Kidney (tissue), 13 donors: ENCODE measurements at regions not wholly inside any gene's neighbourhood (a gene's known extent, or its start where the extent isn't known, plus 50 kb on each side); places are given as distances from the start of the nearest gene placed in this dataset.

Experiments used
- DNase-seq, 5 donors: peaks; one replicate each; pipeline ENCODE4 v3.0.0-alpha.2; 2013 to 2020
- FAIRE-seq: peaks from 2 replicates; lab custom pipeline; 2012; peaks lifted over from hg19 to GRCh38; lab: Jason Lieb, UNC
- H3K27ac ChIP-seq, 2 donors: one replicate each; pipeline ENCODE4 v1.7.0; 2013; ENCODE audit warnings: low read depth in 2 of 2, low read length in 2 of 2, inconsistent platforms in 1 of 2
- H3K27me3 ChIP-seq: one replicate; pipeline ENCODE4 v1.7.1; 2013; ENCODE audit warnings: low read length, inconsistent platforms; ENCODE audit not compliant: control insufficient read depth, insufficient read depth
- H3K36me3 ChIP-seq, 3 donors: one replicate each; pipeline versions ENCODE4 v1.7.0 to v1.7.1; 2013; ENCODE audit warnings: low read length in 3 of 3, control low read depth in 1 of 3, inconsistent platforms in 1 of 3; ENCODE audit not compliant: insufficient read depth in 3 of 3, control insufficient read depth in 2 of 3
- H3K4me1 ChIP-seq, 3 donors: one replicate each; pipeline versions ENCODE4 v1.7.0 to v1.7.1; 2013; ENCODE audit warnings: low read length in 3 of 3, inconsistent platforms in 1 of 3, low read depth in 1 of 3; ENCODE audit not compliant: control insufficient read depth in 2 of 3, insufficient read depth in 2 of 3
- H3K4me3 ChIP-seq, 3 donors: one replicate each; pipeline versions ENCODE4 v1.7.0 to v1.8.1; 2013; ENCODE audit warnings: low read length in 3 of 3, control low read depth in 1 of 3, inconsistent platforms in 1 of 3
- H3K9ac ChIP-seq, 3 donors: one replicate each; pipeline versions ENCODE4 v1.7.0 to v1.7.1; 2013; ENCODE audit warnings: low read length in 3 of 3, control low read depth in 1 of 3, inconsistent platforms in 1 of 3
- H3K9me3 ChIP-seq, 3 donors: one replicate each; pipeline versions ENCODE4 v1.7.0 to v1.7.1; 2013; ENCODE audit warnings: low read length in 3 of 3, control low read depth in 1 of 3, inconsistent platforms in 1 of 3; ENCODE audit not compliant: control insufficient read depth in 2 of 3, insufficient read depth in 1 of 3
- intact Hi-C: fragments of 100-400 bp; cut with DNase I; formaldehyde crosslinking; loops from one replicate; pipeline ENCODE4 v1.11.1; 2022
- TF ChIP-seq, protein P1 (sequence below): IDR thresholded peaks from 3 replicates; pipeline ENCODE4 v1.5.1; 2012; ENCODE audit warnings: mild to moderate bottlenecking, moderate library complexity, borderline replicate concordance; ENCODE audit not compliant: insufficient read depth; ENCODE audit errors: extremely low read depth
- donor health status: control.
- donor health status: control.
- donor health status: control.
- donor health status: control.
- donor health status: control.
- donor health status: DM: yes; HTN: yes; CAD: no.
- donor health status: Normal renal cell carcinoma (clear cell type).

DNA sequence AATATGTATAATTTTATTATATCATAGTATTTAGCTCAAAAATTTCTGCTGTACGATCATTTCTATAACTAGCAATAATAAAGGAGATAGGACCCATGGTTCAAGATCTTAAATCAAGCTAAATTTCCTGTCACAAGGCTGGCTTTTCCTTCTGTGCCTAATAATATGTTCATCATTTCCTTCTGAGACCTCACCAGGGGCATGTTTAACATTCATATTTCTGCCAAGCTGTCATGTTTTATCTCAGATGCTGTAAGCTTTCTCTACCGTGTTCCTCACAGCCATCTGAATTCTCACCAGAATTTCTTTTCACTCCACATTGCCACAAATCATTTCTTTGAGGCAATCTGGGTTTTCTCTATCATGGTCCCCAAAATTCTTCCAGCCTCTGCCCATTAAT is 482.3 kb upstream of the SGCG start:
- DNase-seq: no peak
- H3K27ac ChIP-seq: no peak overlapping the region
- H3K27me3 ChIP-seq: no peaks in the 10 kb centered on the region
- no peak overlapping the region for H3K9ac ChIP-seq
- H3K36me3 ChIP-seq: no peaks in the 10 kb centered on the region
- no peaks in the 10 kb centered on the region for H3K4me1 ChIP-seq
- no peak for FAIRE-seq
- intact Hi-C loops: no loop called here
- H3K9me3 ChIP-seq: peaks cover 0 to 4% (median 0%) of the 10 kb centered on the region in 3 donors
- TF ChIP-seq, protein P1, sequence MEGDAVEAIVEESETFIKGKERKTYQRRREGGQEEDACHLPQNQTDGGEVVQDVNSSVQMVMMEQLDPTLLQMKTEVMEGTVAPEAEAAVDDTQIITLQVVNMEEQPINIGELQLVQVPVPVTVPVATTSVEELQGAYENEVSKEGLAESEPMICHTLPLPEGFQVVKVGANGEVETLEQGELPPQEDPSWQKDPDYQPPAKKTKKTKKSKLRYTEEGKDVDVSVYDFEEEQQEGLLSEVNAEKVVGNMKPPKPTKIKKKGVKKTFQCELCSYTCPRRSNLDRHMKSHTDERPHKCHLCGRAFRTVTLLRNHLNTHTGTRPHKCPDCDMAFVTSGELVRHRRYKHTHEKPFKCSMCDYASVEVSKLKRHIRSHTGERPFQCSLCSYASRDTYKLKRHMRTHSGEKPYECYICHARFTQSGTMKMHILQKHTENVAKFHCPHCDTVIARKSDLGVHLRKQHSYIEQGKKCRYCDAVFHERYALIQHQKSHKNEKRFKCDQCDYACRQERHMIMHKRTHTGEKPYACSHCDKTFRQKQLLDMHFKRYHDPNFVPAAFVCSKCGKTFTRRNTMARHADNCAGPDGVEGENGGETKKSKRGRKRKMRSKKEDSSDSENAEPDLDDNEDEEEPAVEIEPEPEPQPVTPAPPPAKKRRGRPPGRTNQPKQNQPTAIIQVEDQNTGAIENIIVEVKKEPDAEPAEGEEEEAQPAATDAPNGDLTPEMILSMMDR: no peak
- H3K4me3 ChIP-seq: no peak overlapping the region

DNA sequence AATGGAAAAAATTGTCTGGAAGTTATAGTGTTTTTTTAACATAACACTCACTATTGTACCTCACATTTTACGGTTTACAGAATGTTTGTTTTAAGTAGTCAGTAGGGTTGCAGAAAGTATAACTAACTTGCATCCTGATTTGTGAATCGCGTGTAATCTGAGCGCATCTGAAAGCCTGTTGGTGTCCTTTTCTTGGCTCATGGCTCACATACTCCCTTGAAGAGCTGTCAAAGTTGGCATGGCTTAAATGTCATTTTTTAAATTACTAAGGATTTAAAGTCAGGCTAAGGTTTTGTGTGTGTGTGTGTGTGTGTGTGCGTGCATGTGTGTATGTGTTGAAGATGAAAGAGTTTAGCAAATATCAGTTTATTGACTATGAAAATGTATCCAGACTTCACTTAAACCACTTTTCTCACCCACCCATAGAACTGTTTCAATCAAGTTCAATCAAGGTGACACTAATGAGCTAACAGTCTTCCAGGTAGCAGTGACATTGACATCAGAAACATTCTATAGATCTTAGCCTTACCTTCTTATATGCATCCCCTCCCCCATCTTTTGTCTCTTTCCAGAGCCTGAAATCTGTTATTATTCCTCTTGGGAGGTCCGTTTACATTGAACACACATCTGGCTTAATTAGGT is 480.4 kb upstream of the SGCG start:
- Histone ChIP-seq H3K36me3 (no peaks in the 10 kb centered on the region), H3K4me3 (no peak overlapping the region), H3K9me3 (peaks cover 0 to 1% (median 0%) of the 10 kb centered on the region in 3 donors), H3K27me3 (no peaks in the 10 kb centered on the region), H3K9ac (no peak overlapping the region), H3K27ac (no peak overlapping the region), H3K4me1 (no peaks in the 10 kb centered on the region)
- DNase-seq (peak in 1 of 5 donors; percentile 5), FAIRE-seq (no peak)
- intact Hi-C loops: no loop called here
- TF ChIP-seq, protein P1: no peak

DNA sequence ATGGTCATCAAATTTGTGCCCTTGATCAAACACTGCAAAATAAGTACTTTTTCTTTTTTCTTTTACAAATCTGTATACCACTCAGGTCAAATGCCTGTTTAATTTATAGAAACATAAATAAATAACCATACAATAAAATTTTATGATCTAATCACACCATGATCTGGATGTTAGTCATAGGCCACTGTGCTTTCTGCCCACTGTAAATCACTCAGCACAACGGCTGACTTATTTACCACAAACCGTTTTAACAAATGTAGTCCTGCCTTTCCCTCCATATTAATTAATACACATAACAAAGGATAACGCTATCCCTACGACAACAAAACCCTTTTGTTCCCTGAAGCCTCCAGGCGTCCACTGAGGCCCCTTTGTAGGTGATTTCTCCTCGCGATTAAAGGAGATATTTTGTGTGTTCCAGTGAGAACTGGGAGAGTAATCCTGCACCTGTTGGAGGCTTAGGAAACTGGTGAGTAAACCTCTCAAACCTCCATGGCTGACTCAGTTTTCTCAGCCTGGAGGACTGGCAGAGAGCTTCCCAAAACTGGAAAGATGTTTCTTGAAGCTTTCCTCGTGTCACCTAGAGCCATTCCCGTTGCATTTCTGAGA is 477.1 kb upstream of the SGCG start:
- TF ChIP-seq, protein P1: no peak
- FAIRE-seq: no peak
- Histone ChIP-seq H3K27me3 (no peaks in the 10 kb centered on the region), H3K27ac (no peak overlapping the region), H3K4me1 (no peaks in the 10 kb centered on the region), H3K9me3 (no peaks in the 10 kb centered on the region), H3K4me3 (no peak overlapping the region), H3K9ac (no peak overlapping the region), H3K36me3 (no peaks in the 10 kb centered on the region)
- intact Hi-C loops: no loop called here
- peak in 1 of 5 donors; percentile 9 for DNase-seq
